HL-60 (cell line): ENCODE measurements at regions not wholly inside any gene's neighbourhood (a gene's known extent, or its start where the extent isn't known, plus 50 kb on each side); places are given as distances from the start of the nearest gene placed in this dataset.

Experiments
- DNase-seq, 2 experiments: peaks; one replicate each; pipeline ENCODE4 v3.0.0-alpha.2; 2010 to 2020; ENCODE audit warnings: low read depth in 1 of 2, low spot score in 1 of 2
- H3K27ac ChIP-seq: fragments of 250-450 bp; sonication (Bioruptor Pico); replicated peaks from 2 replicates; pipeline ENCODE4 v1.5.1; 2020; ENCODE audit warnings: mild to moderate bottlenecking, moderate library complexity
- H3K27me3 ChIP-seq: fragments of 250-450 bp; sonication (Bioruptor Pico); 2 replicates; pipeline ENCODE4 v1.5.1; 2021; ENCODE audit warnings: mild to moderate bottlenecking, moderate library complexity; ENCODE audit not compliant: insufficient read depth, poor library complexity, severe bottlenecking
- H3K4me3 ChIP-seq: replicated peaks from 2 replicates; pipeline ENCODE4 v1.5.1; 2011; ENCODE audit warnings: mild to moderate bottlenecking, control low read depth, low read length; ENCODE audit not compliant: insufficient read depth
- GABPA ChIP-seq: IDR thresholded peaks from 2 replicates; pipeline ENCODE4 v1.6.1; 2012; ENCODE audit warnings: low read depth
- POLR2AphosphoS5 ChIP-seq: IDR thresholded peaks from 2 replicates; pipeline ENCODE4 v1.6.1; 2012; ENCODE audit warnings: low read depth
- SPI1 ChIP-seq: IDR thresholded peaks from 2 replicates; pipeline ENCODE4 v1.6.1; 2012; ENCODE audit warnings: low read depth, mild to moderate bottlenecking, borderline replicate concordance
- TF ChIP-seq, protein P1 (sequence below): IDR thresholded peaks from 2 replicates; pipeline ENCODE4 v1.6.1; 2012; ENCODE audit warnings: low read depth; ENCODE audit not compliant: insufficient replicate concordance
- TF ChIP-seq, protein P2 (sequence below): IDR thresholded peaks from one replicate; pipeline ENCODE4 v1.5.1; 2011; ENCODE audit warnings: low read length, control low read depth, inconsistent platforms; ENCODE audit not compliant: insufficient read depth

DNA sequence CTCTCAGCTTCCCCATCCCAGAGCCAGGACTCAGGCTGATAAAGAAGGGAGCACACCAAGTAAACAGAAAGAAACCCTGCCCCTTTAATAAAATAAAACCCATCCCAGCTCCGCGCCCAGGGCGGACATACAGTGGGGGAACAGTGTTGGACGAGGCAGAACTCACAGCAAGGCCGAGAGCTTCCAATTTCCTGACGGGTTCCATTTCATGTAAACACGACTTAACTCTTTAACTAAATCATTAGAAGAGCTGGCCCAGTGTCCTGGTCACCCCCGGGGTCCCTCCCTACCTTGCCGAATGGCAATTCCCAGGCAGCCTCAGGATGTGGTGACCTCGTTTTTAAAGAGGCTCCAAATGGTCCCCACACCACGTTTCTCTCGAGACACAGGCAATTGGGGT, 340.7 kb downstream of the FOXL1 start:
- TF ChIP-seq, protein P1, sequence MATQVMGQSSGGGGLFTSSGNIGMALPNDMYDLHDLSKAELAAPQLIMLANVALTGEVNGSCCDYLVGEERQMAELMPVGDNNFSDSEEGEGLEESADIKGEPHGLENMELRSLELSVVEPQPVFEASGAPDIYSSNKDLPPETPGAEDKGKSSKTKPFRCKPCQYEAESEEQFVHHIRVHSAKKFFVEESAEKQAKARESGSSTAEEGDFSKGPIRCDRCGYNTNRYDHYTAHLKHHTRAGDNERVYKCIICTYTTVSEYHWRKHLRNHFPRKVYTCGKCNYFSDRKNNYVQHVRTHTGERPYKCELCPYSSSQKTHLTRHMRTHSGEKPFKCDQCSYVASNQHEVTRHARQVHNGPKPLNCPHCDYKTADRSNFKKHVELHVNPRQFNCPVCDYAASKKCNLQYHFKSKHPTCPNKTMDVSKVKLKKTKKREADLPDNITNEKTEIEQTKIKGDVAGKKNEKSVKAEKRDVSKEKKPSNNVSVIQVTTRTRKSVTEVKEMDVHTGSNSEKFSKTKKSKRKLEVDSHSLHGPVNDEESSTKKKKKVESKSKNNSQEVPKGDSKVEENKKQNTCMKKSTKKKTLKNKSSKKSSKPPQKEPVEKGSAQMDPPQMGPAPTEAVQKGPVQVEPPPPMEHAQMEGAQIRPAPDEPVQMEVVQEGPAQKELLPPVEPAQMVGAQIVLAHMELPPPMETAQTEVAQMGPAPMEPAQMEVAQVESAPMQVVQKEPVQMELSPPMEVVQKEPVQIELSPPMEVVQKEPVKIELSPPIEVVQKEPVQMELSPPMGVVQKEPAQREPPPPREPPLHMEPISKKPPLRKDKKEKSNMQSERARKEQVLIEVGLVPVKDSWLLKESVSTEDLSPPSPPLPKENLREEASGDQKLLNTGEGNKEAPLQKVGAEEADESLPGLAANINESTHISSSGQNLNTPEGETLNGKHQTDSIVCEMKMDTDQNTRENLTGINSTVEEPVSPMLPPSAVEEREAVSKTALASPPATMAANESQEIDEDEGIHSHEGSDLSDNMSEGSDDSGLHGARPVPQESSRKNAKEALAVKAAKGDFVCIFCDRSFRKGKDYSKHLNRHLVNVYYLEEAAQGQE, result no peak
- TF ChIP-seq SPI1 (no peak), GABPA (no peak), POLR2AphosphoS5 (no peak)
- TF ChIP-seq, protein P2, sequence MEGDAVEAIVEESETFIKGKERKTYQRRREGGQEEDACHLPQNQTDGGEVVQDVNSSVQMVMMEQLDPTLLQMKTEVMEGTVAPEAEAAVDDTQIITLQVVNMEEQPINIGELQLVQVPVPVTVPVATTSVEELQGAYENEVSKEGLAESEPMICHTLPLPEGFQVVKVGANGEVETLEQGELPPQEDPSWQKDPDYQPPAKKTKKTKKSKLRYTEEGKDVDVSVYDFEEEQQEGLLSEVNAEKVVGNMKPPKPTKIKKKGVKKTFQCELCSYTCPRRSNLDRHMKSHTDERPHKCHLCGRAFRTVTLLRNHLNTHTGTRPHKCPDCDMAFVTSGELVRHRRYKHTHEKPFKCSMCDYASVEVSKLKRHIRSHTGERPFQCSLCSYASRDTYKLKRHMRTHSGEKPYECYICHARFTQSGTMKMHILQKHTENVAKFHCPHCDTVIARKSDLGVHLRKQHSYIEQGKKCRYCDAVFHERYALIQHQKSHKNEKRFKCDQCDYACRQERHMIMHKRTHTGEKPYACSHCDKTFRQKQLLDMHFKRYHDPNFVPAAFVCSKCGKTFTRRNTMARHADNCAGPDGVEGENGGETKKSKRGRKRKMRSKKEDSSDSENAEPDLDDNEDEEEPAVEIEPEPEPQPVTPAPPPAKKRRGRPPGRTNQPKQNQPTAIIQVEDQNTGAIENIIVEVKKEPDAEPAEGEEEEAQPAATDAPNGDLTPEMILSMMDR, result no peak
- H3K27me3 ChIP-seq, result no peaks in the 10 kb centered on the region
- H3K4me3 ChIP-seq, result no peak overlapping the region
- no peak for DNase-seq
- H3K27ac ChIP-seq, result no peak overlapping the region

DNA sequence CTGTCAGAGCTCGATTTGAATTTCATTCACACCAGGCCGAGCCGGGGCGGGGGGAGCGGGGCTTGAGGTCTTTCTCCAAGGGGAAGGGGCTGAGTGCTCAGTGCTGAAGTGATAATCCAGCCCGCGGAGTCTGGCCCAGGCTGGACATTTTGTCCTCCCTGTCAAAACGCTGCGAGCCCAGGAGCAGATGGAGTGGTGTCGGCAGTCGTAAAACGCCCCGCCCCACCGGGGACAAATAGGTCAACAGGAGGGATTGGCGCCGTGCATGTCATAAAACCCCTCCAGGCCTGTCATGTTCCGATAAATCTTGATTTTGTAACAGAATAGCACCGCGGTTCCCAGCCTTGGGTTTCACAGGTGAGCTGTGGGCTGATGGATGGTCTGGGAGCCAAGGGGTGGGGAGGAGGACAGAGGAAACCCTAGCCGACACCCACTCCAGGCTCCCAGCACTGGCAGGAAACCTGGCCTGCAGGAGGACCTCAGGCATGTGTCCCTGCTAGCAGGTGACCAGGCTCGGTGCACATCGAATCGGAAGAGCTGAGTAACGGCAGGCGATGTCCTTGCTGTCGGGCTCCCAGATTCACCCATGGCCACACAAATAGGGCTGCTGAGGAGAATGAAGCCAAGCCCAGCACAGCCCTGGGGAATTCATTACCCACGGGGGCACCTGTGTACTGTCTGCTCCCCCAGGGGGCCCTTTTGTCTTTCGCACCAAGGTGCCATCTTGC, 341.4 kb downstream of the FOXL1 start:
- no peak for DNase-seq
- Histone ChIP-seq H3K27ac (no peak overlapping the region), H3K4me3 (no peak overlapping the region), H3K27me3 (no peaks in the 10 kb centered on the region)
- TF ChIP-seq POLR2AphosphoS5 (no peak), GABPA (no peak)

DNA sequence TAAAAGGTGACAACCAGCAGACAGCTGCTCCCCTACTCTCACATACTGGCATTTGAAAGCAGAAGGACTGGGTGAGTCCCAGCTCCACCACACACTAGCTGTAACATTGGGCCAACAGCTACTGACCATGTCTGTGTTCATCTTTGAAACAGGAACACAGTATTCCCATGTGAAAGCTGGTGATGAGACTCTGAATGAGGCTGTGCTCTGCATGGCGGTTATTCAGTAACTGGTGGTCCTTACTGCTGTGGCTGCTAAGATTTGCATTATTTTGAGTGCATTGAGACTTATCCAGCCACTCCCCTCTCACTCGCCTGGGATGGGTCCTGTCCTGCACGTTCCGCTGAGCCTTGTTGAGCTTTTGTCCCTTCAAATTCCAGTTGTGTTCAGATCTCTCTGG, 342.9 kb downstream of the FOXL1 start:
- no peak overlapping the region for H3K4me3 ChIP-seq
- DNase-seq, result no peak
- H3K27ac ChIP-seq, result no peak overlapping the region
- no peaks in the 10 kb centered on the region for H3K27me3 ChIP-seq
- TF ChIP-seq, protein P1, result no peak
- TF ChIP-seq, protein P2, result no peak
- TF ChIP-seq POLR2AphosphoS5 (no peak), GABPA (no peak), SPI1 (no peak)

DNA sequence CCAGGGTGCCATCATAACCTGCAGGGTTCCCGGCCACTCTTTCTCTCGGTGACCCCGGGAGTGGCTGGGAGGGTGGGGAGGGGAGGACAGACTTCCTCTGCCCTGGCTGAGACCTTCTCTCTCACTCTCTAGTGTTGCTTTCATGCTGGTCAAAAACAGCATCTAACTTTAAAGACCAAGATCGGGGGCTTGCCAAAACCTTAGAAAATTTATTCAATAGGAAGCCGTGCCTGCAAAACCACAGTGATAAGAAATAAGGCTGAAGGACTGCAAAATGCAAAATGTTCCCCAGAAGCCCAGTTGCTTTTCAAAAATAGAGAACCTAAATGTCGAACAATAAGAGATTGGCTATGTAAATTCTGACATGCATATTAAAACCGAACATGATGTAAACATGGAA, 344.0 kb downstream of the FOXL1 start:
- Histone ChIP-seq H3K27ac (no peak overlapping the region), H3K27me3 (no peaks in the 10 kb centered on the region), H3K4me3 (no peak overlapping the region)
- TF ChIP-seq SPI1 (no peak), POLR2AphosphoS5 (no peak), GABPA (no peak)
- TF ChIP-seq, protein P1, result no peak
- TF ChIP-seq, protein P2, result no peak
- no peak for DNase-seq
